GM12892 (cell line): ENCODE measurements at regions not wholly inside any gene's neighbourhood (a gene's known extent, or its start where the extent isn't known, plus 50 kb on each side); places are given as distances from the start of the nearest gene placed in this dataset.

ENCODE experiments used
- DNase-seq: peaks from one replicate; pipeline ENCODE4 v3.0.0; 2011; ENCODE audit not compliant: insufficient read length
- FAIRE-seq: peaks from 2 replicates; lab custom pipeline; 2011; peaks lifted over from hg19 to GRCh38; lab: Jason Lieb, UNC
- POLR2A ChIP-seq: IDR thresholded peaks from 2 replicates; pipeline ENCODE4 v1.6.1; 2011; ENCODE audit warnings: low read depth, low read length, control low read depth
- POLR2AphosphoS5 ChIP-seq: IDR thresholded peaks from 2 replicates; pipeline ENCODE4 v1.6.1; 2011; ENCODE audit warnings: low read depth, low read length, control low read depth
- TAF1 ChIP-seq: IDR thresholded peaks from 2 replicates; pipeline ENCODE4 v1.6.1; 2011; ENCODE audit warnings: low read depth, mild to moderate bottlenecking, control low read depth, low read length, borderline replicate concordance

GRCh38 chr6:145442110-145442509, 293.2 kb downstream of the EPM2A start:
- no peak for TF ChIP-seq TAF1
- no peak for TF ChIP-seq POLR2AphosphoS5
- no peak for TF ChIP-seq POLR2A
- DNase-seq = no peak
- FAIRE-seq = no peak

- no peak for FAIRE-seq
- no peak for TF ChIP-seq POLR2A
- TF ChIP-seq POLR2AphosphoS5 = no peak
- TF ChIP-seq TAF1 = no peak
These were observed 289.6 kb downstream of the EPM2A start for GRCh38 chr6:145445674-145446073.

DNA sequence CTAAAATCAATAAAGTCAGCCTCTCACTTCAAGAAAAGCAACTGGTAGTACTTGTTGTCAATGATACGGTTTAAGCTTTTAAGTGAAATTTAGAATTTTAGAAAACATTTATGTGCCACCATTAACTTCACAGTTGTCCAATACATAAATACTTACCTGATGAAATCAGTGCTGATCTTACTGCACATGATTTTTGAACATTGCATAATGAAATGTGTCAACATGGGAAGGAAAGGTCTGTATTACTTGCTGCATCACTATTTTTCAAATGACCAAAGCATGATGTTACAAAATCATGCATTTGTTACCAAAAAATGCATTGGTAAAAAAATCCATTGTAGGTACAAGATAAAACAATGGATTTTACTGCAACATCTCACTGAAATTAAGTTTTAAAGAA, 284.3 kb downstream of the EPM2A start:
- FAIRE-seq (no peak), DNase-seq (no peak)
- TF ChIP-seq POLR2AphosphoS5 (no peak), POLR2A (no peak), TAF1 (no peak)

More at GRCh38 chr6:145445674-145446073, 289.6 kb downstream of the EPM2A start:
- no peak for DNase-seq

- no peak for TF ChIP-seq POLR2AphosphoS5
- TF ChIP-seq POLR2A = no peak
- no peak for TF ChIP-seq TAF1
- FAIRE-seq (no peak), DNase-seq (no peak)
These were observed 281.9 kb downstream of the EPM2A start for GRCh38 chr6:145453376-145453775.

DNA sequence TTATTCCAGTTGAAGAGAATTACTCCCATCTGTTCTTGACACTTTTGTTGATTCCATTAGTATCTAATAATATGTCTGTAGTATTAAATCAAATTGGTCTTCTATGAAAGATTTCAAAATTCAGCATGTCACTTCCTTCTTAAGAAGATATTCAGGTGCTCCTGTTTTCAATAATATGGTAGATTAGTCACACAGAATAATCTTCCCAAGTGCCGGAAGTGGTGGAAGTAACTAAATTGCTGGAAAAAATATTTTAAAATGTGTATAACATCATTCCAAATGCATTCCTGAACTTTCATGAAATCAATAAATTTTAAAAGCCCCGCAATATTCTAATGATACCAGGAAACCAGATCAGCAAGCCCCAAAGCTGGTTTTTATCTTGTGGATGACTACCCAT, 281.3 kb downstream of the EPM2A start:
- no peak for DNase-seq
- FAIRE-seq = no peak
- TF ChIP-seq TAF1 (no peak), POLR2AphosphoS5 (no peak), POLR2A (no peak)

DNA sequence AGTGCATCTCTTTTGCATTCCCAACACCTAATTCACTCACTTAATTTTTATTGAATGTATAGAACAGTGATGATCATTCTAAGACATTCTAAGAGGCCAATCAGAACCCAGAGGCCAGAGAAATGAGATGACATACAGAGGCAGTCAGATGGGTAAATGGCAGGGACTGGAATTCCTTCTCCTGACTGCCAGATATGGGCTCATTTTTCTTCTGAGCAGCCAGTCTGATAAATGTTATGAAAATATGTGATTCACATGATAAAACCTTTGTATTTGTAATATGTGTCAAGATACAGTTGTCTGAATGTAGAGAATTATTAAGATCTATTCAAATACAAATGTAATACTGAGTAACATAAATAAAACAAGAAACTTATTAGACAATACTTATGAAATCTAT, 277.8 kb downstream of the EPM2A start:
- TF ChIP-seq POLR2A = no peak
- no peak for TF ChIP-seq TAF1
- TF ChIP-seq POLR2AphosphoS5 = no peak
- FAIRE-seq (no peak), DNase-seq (no peak)

- DNase-seq = no peak
- no peak for TF ChIP-seq POLR2AphosphoS5
- TF ChIP-seq POLR2A = no peak
- TF ChIP-seq TAF1 = no peak
- FAIRE-seq = no peak
These were observed 266.8 kb downstream of the EPM2A start for GRCh38 chr6:145468534-145468933.

GRCh38 chr6:145469021-145469420, 266.3 kb downstream of the EPM2A start:
- TF ChIP-seq TAF1 = no peak
- no peak for TF ChIP-seq POLR2AphosphoS5
- TF ChIP-seq POLR2A = no peak
- no peak for DNase-seq
- FAIRE-seq = no peak

GRCh38 chr6:145475794-145476396, 259.4 kb downstream of the EPM2A start:
- no peak for TF ChIP-seq POLR2A
- no peak for TF ChIP-seq POLR2AphosphoS5
- TF ChIP-seq TAF1 = no peak
- no peak for FAIRE-seq
- DNase-seq = no peak

- FAIRE-seq = no peak
These were observed 255.3 kb downstream of the EPM2A start for GRCh38 chr6:145480024-145480423.

GRCh38 chr6:145483191-145483996, 251.9 kb downstream of the EPM2A start:
- no peak for TF ChIP-seq POLR2AphosphoS5
- TF ChIP-seq POLR2A = no peak
- TF ChIP-seq TAF1 = no peak
- DNase-seq (no peak), FAIRE-seq (no peak)

More at GRCh38 chr6:145480024-145480423, 255.3 kb downstream of the EPM2A start:
- no peak for DNase-seq
- TF ChIP-seq TAF1 (no peak), POLR2AphosphoS5 (no peak), POLR2A (no peak)

- FAIRE-seq = no peak
- TF ChIP-seq POLR2A (no peak), POLR2AphosphoS5 (no peak), TAF1 (no peak)
- DNase-seq = no peak
These were observed 250.0 kb downstream of the EPM2A start for GRCh38 chr6:145485288-145485687.
